ENCODE measurements at regions not wholly inside any gene's neighbourhood (a gene's known extent, or its start where the extent isn't known, plus 50 kb on each side); places are given as distances from the start of the nearest gene placed in this dataset.

- TF ChIP-seq CTCF (IDR thresholded peaks at IDR 0.05; ENCODE audit: low read depth, low read length) (no peak), POLR2A (IDR thresholded peaks at IDR 0.05; ENCODE audit: extremely low read depth, insufficient read length) (no peak)
Measured at GRCh38 chrX:6890544-6891261, 256.8 kb upstream of the STS start.

Measured in NB4 (cell line).